ENCODE measurements at regions not wholly inside any gene's neighbourhood (a gene's known extent, or its start where the extent isn't known, plus 50 kb on each side); places are given as distances from the start of the nearest gene placed in this dataset.

DNA sequence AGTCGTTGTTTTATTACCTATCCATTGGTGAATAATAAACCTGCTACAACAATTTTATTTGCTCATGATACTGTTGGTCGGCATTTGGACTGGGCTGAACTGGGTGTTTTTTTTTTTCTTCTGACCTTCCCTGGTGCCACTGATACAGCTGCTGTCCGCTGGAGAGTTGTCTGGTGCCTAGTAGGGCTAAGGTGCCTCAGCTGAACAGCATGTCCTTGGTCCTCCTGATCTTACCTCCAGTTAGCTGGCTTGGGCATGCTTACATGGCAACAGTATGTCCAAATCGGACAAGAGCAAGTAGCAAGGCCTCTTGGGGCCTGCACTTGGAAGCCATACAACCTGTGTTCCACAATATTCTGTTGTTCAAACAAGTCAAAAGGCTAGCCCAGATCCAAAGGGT is 563.4 kb downstream of the BMP2 start:
- DNase-seq = no peak

DNA sequence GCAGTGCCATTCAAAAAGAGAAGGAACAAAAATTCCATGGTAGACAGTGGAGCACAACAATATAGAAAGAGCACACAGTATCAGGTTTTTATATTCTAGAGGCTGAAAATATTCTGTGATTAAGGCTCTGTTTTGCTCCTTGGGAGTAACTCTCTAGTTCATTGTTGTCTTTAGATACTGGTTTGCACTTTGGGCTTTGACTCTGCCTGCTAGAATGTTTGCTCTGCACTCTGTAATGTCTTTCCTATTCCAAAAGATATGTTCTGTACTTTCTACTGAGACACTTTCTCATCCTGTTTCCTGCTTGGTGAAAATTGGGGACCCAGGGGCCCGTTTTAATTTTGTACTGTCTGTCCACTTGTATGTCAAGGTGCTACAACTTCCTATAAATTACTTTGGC is 564.7 kb downstream of the BMP2 start:
- no peak for DNase-seq

DNA sequence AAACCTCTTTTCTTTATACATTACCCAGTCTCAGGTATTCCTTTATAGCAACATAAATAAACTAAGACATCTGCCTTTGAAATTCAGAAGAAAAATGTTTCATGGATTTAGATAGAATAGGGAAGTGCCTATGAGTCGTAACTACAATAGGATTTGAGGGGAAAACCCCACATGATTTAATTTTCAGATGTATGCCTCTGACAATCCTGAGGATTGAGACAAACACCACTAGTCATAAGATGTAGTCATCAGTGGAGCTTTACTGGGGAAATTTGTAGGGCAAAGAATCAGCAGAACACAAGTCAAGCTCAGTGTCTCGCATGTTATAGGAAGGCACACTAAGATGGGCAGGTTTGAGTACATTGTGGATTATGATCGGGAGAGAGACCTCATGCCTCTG is 566.4 kb downstream of the BMP2 start:
- DNase-seq = no peak

DNA sequence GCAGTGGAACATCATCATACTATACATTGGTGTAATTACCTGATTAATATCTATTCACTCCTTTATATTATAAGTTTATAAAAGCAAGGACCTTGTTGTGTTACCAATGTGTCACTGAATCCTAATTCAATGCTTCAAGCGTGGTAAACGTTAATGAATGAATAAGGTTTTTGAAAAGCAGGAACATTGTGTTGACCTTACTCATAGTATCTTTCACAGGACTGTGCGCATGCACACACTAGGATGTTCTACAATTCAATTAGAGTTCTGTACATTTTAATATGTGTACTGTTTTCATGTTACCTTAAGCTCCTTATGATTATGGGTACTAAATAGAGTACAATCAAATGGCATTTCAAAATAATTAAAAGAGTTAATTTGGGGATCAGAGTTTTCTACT is 578.5 kb downstream of the BMP2 start:
- DNase-seq = no peak

DNA sequence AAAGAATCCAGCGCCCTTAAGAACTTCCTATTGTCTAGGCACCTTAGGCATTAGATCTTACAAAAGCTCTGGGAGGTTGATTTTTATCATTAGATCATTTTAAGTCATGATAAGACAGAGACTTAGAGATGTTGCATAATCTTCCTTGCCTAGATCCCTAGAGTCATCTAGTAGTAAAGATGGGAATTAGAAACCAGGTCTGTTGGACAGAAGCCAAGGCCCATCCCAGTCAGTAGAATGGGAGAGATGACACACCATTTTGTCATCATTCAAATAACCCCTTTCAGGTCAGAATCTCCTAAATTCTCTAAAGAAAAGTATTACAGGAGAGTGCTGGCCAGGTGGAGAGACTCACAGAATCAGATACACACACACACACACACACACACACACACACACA is 579.1 kb downstream of the BMP2 start:
- DNase-seq = no peak

DNA sequence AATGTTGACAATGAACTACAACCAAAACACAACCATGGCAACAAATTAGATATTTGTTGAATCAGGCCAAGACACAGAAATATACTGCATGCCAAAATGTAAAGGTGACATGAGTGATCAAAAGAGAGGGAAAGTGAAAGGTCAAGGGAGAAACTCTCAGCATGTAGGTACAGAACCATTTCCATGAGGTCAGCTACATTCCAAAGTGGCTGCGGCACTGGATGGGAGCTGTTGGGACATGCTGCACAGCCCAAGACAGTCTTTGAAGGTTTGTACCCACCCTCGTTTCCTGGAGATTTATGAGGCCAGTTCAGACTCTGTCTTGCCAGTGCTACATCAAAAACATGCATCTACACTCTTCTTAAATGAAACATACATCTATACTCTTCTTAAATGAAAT is 579.9 kb downstream of the BMP2 start:
- no peak for DNase-seq

DNA sequence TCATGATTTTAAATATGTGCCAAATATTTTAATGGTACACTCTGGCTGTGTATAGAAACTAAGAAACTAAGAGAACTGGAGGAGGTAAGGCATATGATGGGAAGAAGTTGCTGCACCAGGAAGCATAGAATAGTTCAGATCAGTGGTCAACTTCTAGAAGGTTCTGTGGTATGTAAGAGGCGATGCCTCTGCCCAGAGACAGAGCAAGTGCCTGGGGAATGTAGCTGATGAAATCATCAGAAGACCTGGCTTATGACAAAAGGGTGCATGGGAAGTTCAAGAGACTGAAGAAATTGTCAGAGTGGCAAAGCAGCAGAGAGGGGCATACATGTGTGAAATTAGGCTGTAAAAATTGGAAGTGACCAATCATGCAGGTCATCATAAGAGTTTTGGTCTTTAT is 580.8 kb downstream of the BMP2 start:
- no peak for DNase-seq

DNA sequence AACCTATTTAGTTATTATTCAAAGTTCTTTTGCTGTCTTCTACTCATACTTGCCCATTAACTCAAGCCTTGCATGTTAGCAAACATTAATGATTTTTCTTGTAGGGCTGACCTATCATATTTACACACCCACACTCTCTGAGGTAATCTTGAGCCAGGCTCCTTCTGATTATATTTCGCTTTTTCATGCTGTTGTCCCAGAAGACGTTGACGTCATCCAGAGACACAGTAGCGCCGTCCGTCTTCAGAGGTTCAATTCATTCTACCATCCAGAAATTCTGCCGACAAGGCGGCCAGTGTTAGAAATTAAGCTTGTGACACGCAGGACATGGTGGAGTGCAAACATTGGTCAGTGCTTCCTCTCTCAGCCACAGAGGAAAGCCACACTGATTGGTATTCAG is 584.7 kb downstream of the BMP2 start:
- no peak for DNase-seq

DNA sequence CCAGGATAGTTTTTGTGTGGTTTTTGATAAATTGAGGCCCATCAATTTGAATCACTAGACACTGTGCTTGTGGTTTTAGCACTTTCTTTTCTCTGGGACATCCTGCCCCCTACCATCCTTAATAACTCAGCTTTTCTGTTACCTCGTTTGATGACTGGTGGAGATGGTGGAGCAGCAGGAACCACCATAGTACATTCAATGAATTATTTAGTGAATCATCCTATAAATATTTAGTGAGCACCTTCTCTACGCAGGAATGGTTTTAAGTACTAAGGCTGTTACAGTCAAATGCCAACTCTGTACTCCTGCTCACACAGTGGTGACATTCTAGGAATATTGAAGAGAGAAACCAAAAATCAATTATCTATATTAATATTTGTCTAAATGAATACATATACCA is 585.2 kb downstream of the HAO1 start:
- DNase-seq = no peak

DNA sequence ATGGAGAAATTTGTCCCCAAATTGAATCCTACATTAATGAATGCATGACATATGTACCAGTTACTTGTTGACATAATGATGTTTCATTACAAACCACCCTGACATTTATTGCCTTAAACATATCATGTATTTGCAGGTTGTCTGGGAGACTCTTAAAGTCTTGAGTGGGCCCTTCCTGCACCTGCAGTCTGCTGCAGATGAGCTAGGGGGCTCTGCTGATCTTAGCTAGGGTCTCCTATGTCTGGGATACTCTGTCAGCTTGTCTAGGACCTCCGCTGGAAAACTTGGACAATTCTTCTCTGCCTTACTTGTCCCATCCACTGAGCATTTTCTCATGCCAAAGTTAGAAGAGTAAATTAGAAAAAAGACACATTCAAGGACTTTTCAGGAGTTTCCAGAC is 581.6 kb downstream of the HAO1 start:
- no peak for DNase-seq

DNA sequence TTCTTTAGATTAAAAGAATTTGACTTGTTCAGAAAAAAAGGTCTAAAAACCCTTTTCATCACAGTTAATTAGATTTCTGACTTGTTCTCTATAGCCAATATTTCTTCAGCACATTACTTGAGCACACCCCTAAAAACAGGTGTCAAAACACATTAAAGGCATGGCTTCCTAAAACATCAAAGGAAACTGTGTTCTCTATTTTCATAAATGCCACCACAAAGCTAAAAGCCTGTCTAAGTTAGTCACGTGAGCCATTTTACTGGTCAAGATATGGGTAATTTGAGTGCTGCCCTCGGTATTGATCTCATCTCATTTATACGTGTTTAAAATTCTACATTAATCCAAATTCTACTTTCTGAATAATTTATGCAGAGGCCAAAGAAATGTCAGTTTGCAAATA is 580.5 kb downstream of the HAO1 start:
- DNase-seq = no peak

DNA sequence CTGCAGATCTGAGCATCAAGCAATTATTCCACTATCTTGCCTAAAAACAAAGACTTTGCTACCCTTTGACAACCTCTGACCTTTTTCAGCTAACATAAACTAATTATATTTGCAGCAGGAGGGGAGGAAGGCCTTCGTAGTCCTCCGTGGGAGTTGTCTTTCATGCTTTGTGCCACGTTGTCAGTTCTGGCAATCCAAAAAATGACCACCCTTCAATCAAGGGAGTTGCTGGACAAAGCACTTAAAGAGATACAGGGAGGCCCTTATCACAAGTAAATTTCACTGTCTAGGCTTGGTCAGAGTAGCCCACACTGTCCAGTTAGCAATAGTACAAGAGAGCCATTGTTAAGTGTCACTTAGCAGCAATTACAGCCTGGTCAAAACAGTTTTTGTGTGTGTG is 578.9 kb downstream of the HAO1 start:
- DNase-seq = no peak

DNA sequence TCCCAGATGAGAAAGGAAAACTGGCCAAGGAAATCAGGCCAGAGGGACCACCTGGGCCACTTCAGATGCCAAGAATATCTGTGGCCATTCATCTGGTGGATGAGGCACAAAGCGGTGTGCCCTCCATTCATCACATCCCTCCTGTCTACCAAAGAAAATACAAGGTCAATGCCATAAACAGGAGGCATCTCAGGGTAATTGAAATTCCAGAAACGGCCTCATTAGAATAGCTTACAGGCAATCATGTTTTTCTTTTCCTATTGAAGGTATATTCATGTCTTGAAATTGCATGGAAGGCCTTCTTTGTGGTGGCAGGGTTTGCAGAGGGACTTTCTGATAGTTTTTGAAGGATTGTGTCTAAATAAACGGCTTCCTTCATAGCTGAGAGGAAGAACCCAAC is 578.3 kb downstream of the HAO1 start:
- no peak for DNase-seq

DNA sequence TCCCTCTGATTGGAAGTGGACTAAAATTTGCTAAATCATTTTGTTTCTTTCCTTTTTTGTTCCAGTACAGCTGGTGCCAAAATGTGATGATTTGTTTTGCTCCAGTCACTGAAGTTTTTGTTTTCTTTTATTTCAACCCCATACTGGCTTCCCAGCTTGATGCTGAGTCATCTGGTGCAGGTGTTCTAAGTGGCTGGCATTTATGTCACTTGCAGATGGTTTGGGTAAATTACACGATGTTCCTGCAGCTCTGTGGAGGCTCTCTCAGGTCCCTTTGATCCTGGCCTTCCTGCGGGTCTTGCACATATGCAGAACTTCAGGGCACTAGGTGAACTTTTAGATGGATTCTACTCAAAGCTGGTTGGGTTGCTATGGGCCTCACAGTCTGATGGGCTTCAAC is 577.7 kb downstream of the HAO1 start:
- DNase-seq = no peak

DNA sequence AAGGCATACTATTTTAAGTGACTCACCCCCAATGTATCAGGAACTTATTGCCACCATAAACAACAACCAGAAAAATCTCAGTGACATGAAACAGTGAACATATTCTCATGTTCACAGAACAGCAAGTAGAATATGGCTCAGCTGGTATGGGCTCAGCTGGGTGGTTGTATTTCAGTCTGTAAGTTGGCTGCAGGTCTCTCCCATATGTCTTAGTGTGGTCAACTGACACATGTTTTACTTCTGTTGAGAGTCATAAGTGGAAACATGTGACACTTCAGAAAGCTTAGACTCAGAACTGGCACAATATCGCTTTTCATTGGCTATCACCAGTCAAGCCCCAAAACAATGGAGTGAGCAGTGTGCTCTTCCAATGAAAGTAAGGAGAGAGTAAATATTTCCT is 574.1 kb downstream of the HAO1 start:
- DNase-seq = no peak

DNA sequence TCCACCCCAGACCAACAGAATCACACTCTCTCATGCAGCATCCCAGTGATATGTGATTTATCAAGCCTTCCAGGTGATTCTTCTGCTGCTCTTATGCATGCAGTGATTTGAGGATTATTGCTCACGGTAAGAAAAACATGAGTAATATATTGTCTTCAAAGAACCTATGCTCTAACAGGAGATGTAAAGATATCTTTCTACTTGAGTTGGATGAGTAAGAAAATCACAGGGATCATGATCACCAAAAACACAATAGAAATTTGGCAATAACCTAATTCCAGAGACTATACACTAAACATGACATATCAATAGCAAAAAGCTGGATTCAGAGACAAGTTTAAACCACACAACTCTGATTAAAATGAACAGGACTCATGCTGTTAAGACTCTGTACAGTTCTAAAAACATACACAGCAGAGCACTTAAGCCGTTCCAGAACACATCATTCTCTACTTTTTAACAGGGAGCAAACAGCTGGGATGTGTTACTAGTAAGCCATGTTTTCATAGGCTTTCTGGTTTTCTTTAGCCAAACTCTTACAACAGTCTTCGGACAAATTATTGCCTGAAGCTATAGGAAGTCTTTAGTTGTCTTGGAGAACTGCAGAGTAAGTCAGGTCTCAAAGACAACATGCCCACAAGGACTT is 568.6 kb downstream of the HAO1 start:
- no peak for DNase-seq

DNA sequence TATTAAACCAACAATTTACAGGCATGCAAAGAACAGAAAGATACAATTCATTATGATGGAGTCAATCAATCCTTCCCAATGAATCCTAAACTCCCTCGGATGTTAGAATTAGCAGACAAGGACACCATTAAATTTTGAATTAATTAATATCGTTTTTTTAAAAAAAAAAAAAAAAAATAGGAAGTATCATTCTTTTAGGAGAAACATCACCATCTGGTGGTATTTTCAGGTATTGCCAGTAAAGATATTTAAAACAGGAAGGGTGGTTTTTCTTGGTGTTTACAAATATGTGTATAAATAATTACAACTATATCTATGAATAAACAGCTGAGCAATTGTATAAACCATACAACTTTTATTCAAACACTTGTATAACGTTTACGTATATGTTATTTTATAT is 564.4 kb downstream of the HAO1 start:
- DNase-seq = no peak

DNA sequence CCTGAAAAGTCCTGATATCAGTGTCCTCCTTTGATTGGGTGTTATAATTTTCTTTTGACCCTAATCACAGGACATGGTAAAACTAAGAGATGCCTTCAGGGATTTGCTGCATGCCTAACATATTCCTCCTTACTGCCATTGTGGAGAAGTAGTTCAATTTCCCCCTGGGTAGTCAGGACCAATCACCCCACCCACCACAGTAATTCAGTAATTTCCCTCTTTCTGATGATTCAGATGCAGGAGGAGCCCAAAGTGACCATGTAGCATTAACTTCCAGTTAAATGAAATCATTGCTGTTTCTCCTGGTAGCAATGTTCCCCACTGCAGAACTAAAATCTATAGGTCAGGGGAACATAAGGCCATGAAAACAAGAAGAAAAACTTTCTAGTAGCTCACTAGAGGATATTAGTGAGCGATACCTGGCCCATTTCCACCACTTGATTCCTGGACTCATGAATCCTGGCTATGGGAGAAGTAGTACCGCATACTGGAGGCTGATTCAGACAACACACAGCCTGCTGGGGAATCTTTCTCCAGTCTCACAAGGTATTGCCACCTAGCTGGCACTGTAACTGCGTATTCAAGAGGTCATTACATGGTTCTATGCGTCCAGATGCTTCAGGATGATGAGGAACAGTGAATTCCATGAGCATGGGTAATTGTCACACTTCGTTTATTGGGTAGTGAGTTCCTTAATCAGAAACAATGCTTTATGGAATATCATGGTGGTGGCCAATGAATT is 561.2 kb downstream of the HAO1 start:
- DNase-seq = no peak

DNA sequence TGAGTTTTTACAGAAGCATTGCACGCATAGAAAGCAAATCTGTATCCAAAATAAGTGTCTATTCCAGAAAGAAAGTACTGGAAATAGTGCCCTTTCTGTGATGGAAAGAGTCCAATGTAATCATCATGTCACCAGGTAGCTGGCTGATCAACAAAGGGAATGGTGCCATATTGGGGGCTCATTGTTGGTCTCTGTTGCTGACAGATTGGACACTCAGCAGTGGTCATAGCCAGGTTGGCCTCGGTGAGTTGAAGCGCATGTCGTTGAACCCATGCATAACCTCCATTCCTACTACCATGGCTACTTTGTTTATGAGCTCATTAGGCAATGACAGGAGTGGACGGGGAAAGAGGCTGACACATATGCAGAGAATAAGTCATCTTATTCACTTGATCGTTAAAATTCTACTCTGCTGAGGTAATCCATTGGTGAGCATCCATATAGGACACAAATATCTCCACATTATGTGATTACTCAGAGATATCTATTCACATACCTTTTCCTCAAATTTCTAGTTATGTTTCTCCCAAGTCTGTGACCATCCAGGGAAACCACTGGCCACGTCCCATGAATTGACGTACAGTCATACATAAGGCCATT is 560.5 kb downstream of the HAO1 start:
- DNase-seq = no peak

DNA sequence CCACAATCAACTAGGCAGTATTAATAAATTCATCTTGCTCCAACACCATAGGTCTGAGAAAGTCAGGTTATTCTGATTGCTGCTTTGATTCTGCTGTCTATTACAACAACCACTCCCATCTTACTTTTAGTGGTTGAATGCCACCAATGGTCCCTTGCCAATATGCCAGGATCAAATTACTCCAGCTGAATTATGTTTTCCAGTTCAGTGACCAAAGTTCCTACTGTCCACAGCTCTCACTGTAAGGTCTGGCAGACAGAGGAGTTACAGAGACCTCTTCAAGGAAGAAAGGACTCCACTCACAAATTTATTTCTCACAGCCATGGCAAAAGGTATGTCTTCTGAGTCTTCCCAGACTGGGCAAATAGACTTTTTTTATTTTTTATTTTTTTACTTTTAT is 557.0 kb downstream of the HAO1 start:
- no peak for DNase-seq

DNA sequence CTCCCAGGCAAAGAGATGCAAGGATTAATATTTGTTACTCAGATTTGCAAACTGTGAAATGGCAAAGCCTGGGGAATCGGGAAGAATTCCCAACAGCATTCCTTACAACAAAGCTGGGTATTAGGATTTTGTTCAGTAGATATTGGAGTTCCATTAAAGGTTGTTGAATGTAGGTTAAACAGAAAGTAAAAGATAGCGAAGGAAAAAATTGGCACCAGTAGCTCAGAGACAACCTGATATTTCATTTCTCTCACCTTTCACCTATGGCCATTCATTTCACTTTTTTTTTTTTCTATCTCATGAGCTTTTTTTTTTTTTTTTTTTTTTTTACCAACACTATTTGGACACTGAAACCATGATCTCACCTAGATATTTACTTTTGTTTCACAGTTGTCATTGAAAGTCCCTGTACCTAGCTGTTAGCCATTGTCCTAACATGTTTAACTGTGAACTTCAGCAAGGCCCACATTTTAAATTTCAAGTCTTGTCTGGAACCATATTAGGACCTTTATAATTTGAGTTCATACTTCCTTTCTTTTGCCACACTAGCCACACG is 552.5 kb downstream of the HAO1 start:
- DNase-seq = no peak

DNA sequence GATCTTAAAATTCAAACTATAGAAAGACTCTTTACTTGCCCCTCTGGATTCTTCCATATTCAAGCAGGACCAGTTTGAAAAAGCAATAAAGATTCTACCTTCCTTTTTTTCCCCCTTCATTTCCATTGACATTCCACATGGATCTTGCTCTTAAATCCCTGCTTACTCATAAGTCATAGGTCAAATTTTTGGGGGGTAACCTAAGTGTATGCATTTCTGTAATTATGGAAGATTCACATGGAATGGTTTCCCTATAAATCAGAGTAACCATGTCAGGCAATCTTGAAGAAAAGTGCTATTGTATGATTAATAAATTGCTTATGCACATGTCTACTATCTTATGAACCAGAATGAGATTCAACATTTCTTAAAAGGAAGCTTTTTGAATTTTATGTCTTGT is 551.0 kb downstream of the HAO1 start:
- DNase-seq = no peak
